Calu3 (cell line): ENCODE measurements at regions not wholly inside any gene's neighbourhood (a gene's known extent, or its start where the extent isn't known, plus 50 kb on each side); places are given as distances from the start of the nearest gene placed in this dataset.
"Not testable (repeated sequence)": the region's sequence is repeated elsewhere in the genome, so short reads cannot be mapped to it uniquely, and the experiment has no call there.

Experiments
- BruUV-seq: library from RNA; stranded (reverse); fragments of 400-500 nt; replicated peaks from 2 replicates; lab custom pipeline; 2021; lab: Mats Ljungman, UMichigan
- CTCF ChIA-PET: fragments of 300-600 bp; sonication (Branson Sonifier 250); formaldehyde crosslinking; loops from one replicate; lab custom pipeline; 2022; ENCODE audit warnings: antibody characterized with exemption; lab: Charles Lee
- DNase-seq: peaks from one replicate; pipeline ENCODE4 v3.0.0; 2022
- H3K27ac Mint-ChIP-seq: one replicate; pipeline ENCODE4 v1.8.0; 2022; ENCODE audit warnings: mixed read lengths; ENCODE audit not compliant: unreplicated experiment
- H3K27me3 Mint-ChIP-seq: one replicate; pipeline ENCODE4 v1.8.0; 2022; ENCODE audit warnings: mixed read lengths; ENCODE audit not compliant: unreplicated experiment
- H3K36me3 Mint-ChIP-seq: one replicate; pipeline ENCODE4 v1.8.0; 2022; ENCODE audit warnings: mild to moderate bottlenecking, moderate library complexity, mixed read lengths; ENCODE audit not compliant: insufficient read depth, unreplicated experiment
- H3K4me1 Mint-ChIP-seq: one replicate; pipeline ENCODE4 v1.8.0; 2022; ENCODE audit warnings: mild to moderate bottlenecking, low read depth, mixed read lengths; ENCODE audit not compliant: unreplicated experiment
- H3K4me3 Mint-ChIP-seq: one replicate; pipeline ENCODE4 v1.8.0; 2022; ENCODE audit warnings: mild to moderate bottlenecking, low read depth, moderate library complexity, mixed read lengths; ENCODE audit not compliant: unreplicated experiment
- H3K9me3 Mint-ChIP-seq: one replicate; pipeline ENCODE4 v1.8.0; 2022; ENCODE audit warnings: low read depth, mixed read lengths; ENCODE audit not compliant: unreplicated experiment
- CTCF ChIP-seq: fragments of 200-600 bp; IDR thresholded peaks from one replicate; pipeline ENCODE4 v1.8.0; 2022; ENCODE audit warnings: antibody characterized with exemption; ENCODE audit not compliant: unreplicated experiment
- intact Hi-C: fragments of 100-400 bp; cut with micrococcal nuclease; formaldehyde crosslinking; loops from one replicate; pipeline ENCODE4 v1.10.0; 2022; ENCODE audit not compliant: unreplicated experiment

DNA sequence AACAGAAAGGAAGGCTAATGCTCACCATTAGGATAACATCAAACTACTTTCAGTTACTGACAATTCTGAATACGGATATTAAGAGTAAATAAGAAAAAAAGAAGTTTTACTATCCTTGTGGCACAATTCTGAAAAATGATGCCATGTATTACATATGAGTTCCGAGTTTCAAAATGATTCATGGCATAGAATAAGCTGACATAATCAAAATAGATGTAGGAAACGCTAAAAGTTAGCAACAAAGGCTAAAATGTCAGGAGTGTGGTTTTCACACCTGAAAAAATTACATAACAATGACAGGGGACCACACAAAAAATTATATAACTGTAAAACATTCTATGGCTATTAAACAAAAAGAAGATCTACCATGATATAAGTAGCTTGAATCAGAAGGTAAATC, 1131.9 kb downstream of the OTOL1 start:
- no peak for TF ChIP-seq CTCF
- CTCF ChIA-PET: interaction anchor here (0.7 kb wide), 1 partner anchor 69 kb away, joined by 4 read pairs; no protein-coding TSS in a partner anchor
- no TSS peak for BruUV-seq
- DNase-seq: no peak
- Mint-ChIP-seq H3K27me3 (no peaks in the 10 kb centered on the region), H3K4me3 (no peak overlapping the region), H3K9me3 (no peaks in the 10 kb centered on the region), H3K27ac (no peak overlapping the region), H3K4me1 (no peaks in the 10 kb centered on the region), H3K36me3 (no peaks in the 10 kb centered on the region)
- intact Hi-C loops: no loop called here

DNA sequence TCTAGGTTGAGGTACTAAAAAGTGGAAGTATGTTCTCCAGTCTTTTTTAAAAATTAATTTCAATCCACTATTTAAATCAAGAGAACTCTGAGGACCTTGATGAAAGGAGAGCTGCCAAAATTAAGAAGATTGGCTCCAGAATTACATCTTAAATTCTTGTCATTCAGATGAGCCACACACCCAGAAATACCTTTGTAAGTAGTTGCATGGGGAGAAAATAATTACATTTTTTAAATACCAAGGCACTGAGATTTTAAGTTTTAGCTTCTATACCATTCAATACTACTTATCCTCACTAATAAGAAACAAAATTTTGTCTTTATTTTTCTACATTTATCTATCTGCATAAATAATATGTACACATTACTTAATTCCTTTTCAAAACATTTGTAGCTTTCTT, 1132.8 kb downstream of the OTOL1 start:
- DNase-seq: no peak
- Mint-ChIP-seq H3K4me3 (no peak overlapping the region), H3K9me3 (no peaks in the 10 kb centered on the region), H3K27ac (no peak overlapping the region), H3K36me3 (no peaks in the 10 kb centered on the region), H3K4me1 (no peaks in the 10 kb centered on the region), H3K27me3 (no peaks in the 10 kb centered on the region)
- CTCF ChIA-PET: no interaction called here
- TF ChIP-seq CTCF: no peak
- no TSS peak for BruUV-seq
- intact Hi-C loops: no loop called here

GRCh38 chr3:162632672-162633071, 1136.1 kb downstream of the OTOL1 start:
- H3K9me3 Mint-ChIP-seq: no peaks in the 10 kb centered on the region
- intact Hi-C loops: no loop called here
- H3K36me3 Mint-ChIP-seq: no peaks in the 10 kb centered on the region
- no TSS peak for BruUV-seq
- CTCF ChIA-PET: interaction anchor here (0.7 kb wide), 1 partner anchor 166 kb away, joined by 4 read pairs; no protein-coding TSS in a partner anchor
- H3K4me3 Mint-ChIP-seq: no peak overlapping the region
- DNase-seq: no peak
- H3K4me1 Mint-ChIP-seq: no peaks in the 10 kb centered on the region
- TF ChIP-seq CTCF: no peak
- no peak overlapping the region for H3K27ac Mint-ChIP-seq
- H3K27me3 Mint-ChIP-seq: no peaks in the 10 kb centered on the region

DNA sequence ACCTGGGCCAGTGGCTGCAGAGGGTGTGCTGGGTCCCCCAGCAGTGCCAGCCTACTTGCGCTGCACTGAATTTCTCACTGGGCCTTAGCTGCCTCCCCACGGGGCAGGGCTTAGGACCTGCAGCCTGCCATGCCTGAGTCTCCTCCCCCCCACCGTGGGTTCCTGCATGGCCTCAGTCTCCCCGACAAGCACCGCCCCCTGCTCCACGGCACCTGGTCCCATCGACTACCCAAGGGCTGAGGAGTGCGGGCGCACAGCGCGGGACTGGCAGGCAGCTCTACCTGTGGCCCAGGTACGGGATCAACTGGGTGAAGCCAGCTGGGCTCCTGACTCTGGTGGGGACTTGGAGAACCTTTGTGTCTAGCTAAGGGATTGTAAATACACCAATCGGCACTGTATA, 1143.6 kb downstream of the OTOL1 start:
- CTCF ChIA-PET, BruUV-seq, H3K36me3 Mint-ChIP-seq, H3K9me3 Mint-ChIP-seq, H3K27ac Mint-ChIP-seq, DNase-seq, H3K27me3 Mint-ChIP-seq, intact Hi-C loops, H3K4me1 Mint-ChIP-seq, H3K4me3 Mint-ChIP-seq: not testable (repeated sequence)

DNA sequence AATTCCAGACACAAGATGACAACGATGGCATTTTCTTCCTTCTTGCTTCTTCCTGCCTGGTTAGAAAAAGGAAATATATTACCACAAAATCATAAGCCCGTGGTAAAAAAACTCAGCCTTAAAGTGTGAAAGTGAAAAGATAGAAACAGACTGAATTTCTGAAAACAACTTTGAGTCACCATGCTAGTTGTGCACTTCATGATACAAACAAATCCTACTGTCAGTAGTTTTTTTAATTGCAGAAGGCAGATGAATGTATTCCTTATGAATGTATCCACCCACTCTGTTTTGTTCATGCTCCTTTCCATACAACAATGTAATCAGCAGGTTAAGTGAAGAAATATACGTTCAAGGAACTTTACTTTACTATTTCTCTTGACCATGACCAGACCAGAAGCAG, 1144.7 kb downstream of the OTOL1 start:
- H3K36me3 Mint-ChIP-seq: no peaks in the 10 kb centered on the region
- no peaks in the 10 kb centered on the region for H3K27me3 Mint-ChIP-seq
- peaks cover 4% of the 10 kb centered on the region for H3K9me3 Mint-ChIP-seq
- no peak overlapping the region for H3K27ac Mint-ChIP-seq
- BruUV-seq: no TSS peak
- intact Hi-C loops: no loop called here
- DNase-seq: no peak
- peaks cover 2% of the 10 kb centered on the region for H3K4me1 Mint-ChIP-seq
- H3K4me3 Mint-ChIP-seq: no peak overlapping the region
- TF ChIP-seq CTCF: no peak
- CTCF ChIA-PET: no interaction called here
